ENCODE measurements at regions not wholly inside any gene's neighbourhood (a gene's known extent, or its start where the extent isn't known, plus 50 kb on each side); places are given as distances from the start of the nearest gene placed in this dataset.
A peak's percentile ranks its signal among the peaks of the same experiment; 100 is the strongest.

DNA sequence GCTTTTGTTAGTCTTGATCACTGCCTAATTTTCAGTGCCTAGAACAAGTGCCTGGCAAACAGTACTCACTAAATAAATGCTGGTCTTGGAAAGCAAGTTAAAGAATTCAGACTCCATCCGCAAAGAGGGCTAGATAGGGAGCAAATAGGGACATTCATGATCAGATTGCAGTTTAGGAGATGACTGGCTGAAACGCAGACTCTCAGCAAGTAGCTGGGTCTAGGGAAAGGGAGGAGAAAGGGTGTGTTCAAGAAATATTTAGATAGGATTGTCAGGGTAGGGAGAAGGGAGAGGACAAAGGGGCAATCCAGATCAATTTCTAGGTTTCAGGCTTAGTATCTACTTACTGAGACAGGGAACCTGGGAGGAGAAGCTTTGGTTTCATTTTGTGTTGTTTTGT, 108.4 kb downstream of the ESM1 start:
- CTCF ChIA-PET, result interaction anchor here (0.7 to 1.2 kb wide), 3 partner anchors 9 to 360 kb away, joined by 3 to 4 read pairs (median 3); no protein-coding TSS in a partner anchor
- H3K4me3 ChIP-seq (ENCODE audit: control insufficient read depth in 1 of 7, extremely low read depth in 1 of 7, insufficient read depth in 4 of 7, low read depth in 2 of 7, low read length in 6 of 7), result no peak overlapping the region
- H3K9me3 ChIP-seq (ENCODE audit: control extremely low read depth in 1 of 5, control insufficient read depth in 4 of 5, insufficient read depth in 2 of 5, low read depth in 1 of 5, low read length in 4 of 5), result no peaks in the 10 kb centered on the region
- H3K27me3 ChIP-seq (replicated peaks in 2 of 5; ENCODE audit: control insufficient read depth in 4 of 5, insufficient read depth in 5 of 5, low read length in 4 of 5), result peaks cover 0 to 9% (median 3%) of the 10 kb centered on the region in 5 experiments
- no peak overlapping the region for H3K27ac ChIP-seq (ENCODE audit: insufficient read depth in 1 of 2, low read depth in 1 of 2, low read length in 2 of 2, poor library complexity in 1 of 2, severe bottlenecking in 2 of 2)
- peaks cover 7 to 15% (median 13%) of the 10 kb centered on the region in 4 experiments for H3K4me1 ChIP-seq (ENCODE audit: control extremely low read depth in 1 of 4, control insufficient read depth in 4 of 4, insufficient read depth in 4 of 4, low read length in 3 of 4)
- no peak for DNase-seq
- H3K36me3 ChIP-seq (ENCODE audit: control insufficient read depth in 4 of 4, insufficient read depth in 4 of 4, low read length in 3 of 4), result no peaks in the 10 kb centered on the region
- WGBS (ENCODE audit: insufficient coverage), result 100% methylated on average over 2 of the region's 2 CpGs
- POLR2A ChIA-PET, result no interaction called here

DNA sequence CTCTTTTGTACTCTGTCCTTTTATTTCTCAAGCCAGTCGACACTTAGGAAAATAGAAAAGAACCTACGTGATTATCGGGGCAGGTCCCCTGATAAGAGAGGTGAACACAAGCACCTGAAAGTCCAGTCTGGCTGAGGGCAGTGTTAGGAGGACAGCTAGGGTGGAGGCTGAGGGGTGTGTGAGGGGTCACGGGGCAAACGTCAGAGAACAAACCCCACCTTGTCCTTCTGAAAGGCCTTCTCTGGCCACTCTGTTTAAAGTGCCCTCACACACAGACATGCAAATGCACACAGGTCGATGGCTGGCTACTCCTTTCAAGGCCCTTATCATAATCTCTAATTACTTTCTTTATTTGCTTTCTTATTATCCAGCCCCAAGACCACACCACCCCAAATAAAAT, 108.8 kb downstream of the ESM1 start:
- Histone ChIP-seq H3K4me1 (ENCODE audit: control extremely low read depth in 1 of 4, control insufficient read depth in 4 of 4, insufficient read depth in 4 of 4, low read length in 3 of 4) (peaks cover 7 to 15% (median 13%) of the 10 kb centered on the region in 4 experiments), H3K36me3 (ENCODE audit: control insufficient read depth in 4 of 4, insufficient read depth in 4 of 4, low read length in 3 of 4) (no peaks in the 10 kb centered on the region), H3K27me3 (replicated peaks in 2 of 5; ENCODE audit: control insufficient read depth in 4 of 5, insufficient read depth in 5 of 5, low read length in 4 of 5) (peaks cover 0 to 5% (median 0%) of the 10 kb centered on the region in 5 experiments), H3K9me3 (ENCODE audit: control extremely low read depth in 1 of 5, control insufficient read depth in 4 of 5, insufficient read depth in 2 of 5, low read depth in 1 of 5, low read length in 4 of 5) (no peaks in the 10 kb centered on the region), H3K4me3 (ENCODE audit: control insufficient read depth in 1 of 7, extremely low read depth in 1 of 7, insufficient read depth in 4 of 7, low read depth in 2 of 7, low read length in 6 of 7) (no peak overlapping the region), H3K27ac (ENCODE audit: insufficient read depth in 1 of 2, low read depth in 1 of 2, low read length in 2 of 2, poor library complexity in 1 of 2, severe bottlenecking in 2 of 2) (no peak overlapping the region)
- 100% methylated on average over 5 of the region's 6 CpGs for WGBS (ENCODE audit: insufficient coverage)
- ChIA-PET CTCF (interaction anchor here (1.0 to 1.2 kb wide), 2 partner anchors 9 to 360 kb away, joined by 3 to 4 read pairs; no protein-coding TSS in a partner anchor), POLR2A (no interaction called here)
- no peak for DNase-seq

DNA sequence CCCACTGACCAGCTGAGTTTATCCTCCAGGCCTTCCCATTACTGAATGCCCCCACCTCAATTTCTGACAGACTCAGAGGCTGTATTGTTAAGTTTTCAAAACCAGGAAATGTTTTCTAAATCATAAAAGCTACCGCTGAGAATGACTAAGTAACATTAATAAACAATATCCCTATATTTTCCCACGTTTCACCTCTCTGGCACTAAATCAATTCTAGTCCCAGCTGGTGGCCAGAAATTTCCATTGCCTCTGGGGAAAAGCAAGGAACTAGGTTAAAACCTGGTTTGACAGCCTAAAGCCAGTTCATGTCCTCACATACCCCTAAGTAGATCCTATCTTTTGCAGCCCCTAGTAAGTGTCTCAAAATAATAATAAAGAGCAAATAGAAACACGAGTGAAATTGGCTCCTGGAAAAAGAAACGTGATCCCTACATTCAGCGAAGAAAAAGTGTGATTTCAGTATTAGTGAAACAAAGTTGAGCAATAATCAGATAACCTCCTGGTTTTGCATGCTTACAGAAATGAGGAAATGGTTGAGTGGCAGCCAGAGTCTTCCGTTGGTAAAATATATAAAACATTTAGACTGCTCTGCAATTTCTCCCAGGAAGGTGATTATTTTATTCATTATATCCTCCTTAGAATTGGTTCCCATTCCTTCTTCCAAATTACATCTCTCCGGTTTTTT, 110.9 kb downstream of the ESM1 start:
- CTCF ChIA-PET, result interaction anchor here (1.5 kb wide), 1 partner anchor 10 kb away, joined by 7 read pairs; no protein-coding TSS in a partner anchor
- no peaks in the 10 kb centered on the region for H3K36me3 ChIP-seq (ENCODE audit: control insufficient read depth in 4 of 4, insufficient read depth in 4 of 4, low read length in 3 of 4)

DNA sequence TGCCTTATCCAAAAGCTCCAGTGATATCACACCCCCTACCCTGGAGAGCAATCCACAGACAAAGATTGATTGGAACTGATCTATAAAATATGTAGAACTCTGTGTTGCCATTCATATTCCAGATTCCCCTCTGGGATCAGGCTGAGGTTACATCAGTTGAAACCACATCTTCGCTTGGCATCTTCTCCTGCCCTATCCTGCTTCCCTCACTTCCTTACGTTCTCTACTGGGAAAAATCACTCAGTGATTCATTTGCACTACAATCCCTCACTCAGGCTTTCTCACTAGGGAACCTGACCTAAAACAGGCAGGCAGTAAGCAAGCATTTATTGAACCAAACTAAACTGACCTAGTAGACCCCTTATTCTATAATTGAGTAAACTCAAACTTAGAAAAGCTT, 111.7 kb downstream of the ESM1 start:
- Histone ChIP-seq H3K9me3 (ENCODE audit: control extremely low read depth in 1 of 5, control insufficient read depth in 4 of 5, insufficient read depth in 2 of 5, low read depth in 1 of 5, low read length in 4 of 5) (no peaks in the 10 kb centered on the region), H3K27me3 (replicated peaks in 2 of 5; ENCODE audit: control insufficient read depth in 4 of 5, insufficient read depth in 5 of 5, low read length in 4 of 5) (no peaks in the 10 kb centered on the region), H3K4me3 (ENCODE audit: control insufficient read depth in 1 of 7, extremely low read depth in 1 of 7, insufficient read depth in 4 of 7, low read depth in 2 of 7, low read length in 6 of 7) (no peak overlapping the region), H3K27ac (ENCODE audit: insufficient read depth in 1 of 2, low read depth in 1 of 2, low read length in 2 of 2, poor library complexity in 1 of 2, severe bottlenecking in 2 of 2) (no peak overlapping the region), H3K4me1 (ENCODE audit: control extremely low read depth in 1 of 4, control insufficient read depth in 4 of 4, insufficient read depth in 4 of 4, low read length in 3 of 4) (peaks cover 7 to 15% (median 13%) of the 10 kb centered on the region in 4 experiments), H3K36me3 (ENCODE audit: control insufficient read depth in 4 of 4, insufficient read depth in 4 of 4, low read length in 3 of 4) (no peaks in the 10 kb centered on the region)
- 100% methylated on average over 2 of the region's 2 CpGs for WGBS (ENCODE audit: insufficient coverage)
- POLR2A ChIA-PET, result no interaction called here
- DNase-seq, result no peak
- CTCF ChIA-PET, result interaction anchor here (1.4 to 2.1 kb wide), 4 partner anchors 10 to 29 kb away, joined by 4 to 7 read pairs (median 6); no protein-coding TSS in a partner anchor

More for the DNA sequence above, 110.9 kb downstream of the ESM1 start:
- Histone ChIP-seq H3K4me1 (ENCODE audit: control extremely low read depth in 1 of 4, control insufficient read depth in 4 of 4, insufficient read depth in 4 of 4, low read length in 3 of 4) (peaks cover 7 to 15% (median 13%) of the 10 kb centered on the region in 4 experiments), H3K27ac (ENCODE audit: insufficient read depth in 1 of 2, low read depth in 1 of 2, low read length in 2 of 2, poor library complexity in 1 of 2, severe bottlenecking in 2 of 2) (no peak overlapping the region), H3K4me3 (ENCODE audit: control insufficient read depth in 1 of 7, extremely low read depth in 1 of 7, insufficient read depth in 4 of 7, low read depth in 2 of 7, low read length in 6 of 7) (peak overlapping the region in 1 of 7 experiments; percentile 25), H3K9me3 (ENCODE audit: control extremely low read depth in 1 of 5, control insufficient read depth in 4 of 5, insufficient read depth in 2 of 5, low read depth in 1 of 5, low read length in 4 of 5) (no peaks in the 10 kb centered on the region), H3K27me3 (replicated peaks in 2 of 5; ENCODE audit: control insufficient read depth in 4 of 5, insufficient read depth in 5 of 5, low read length in 4 of 5) (no peaks in the 10 kb centered on the region)
- DNase-seq, result peak; percentile 48 to 83 (median 70)
- 0% methylated on average over 4 of the region's 7 CpGs for WGBS (ENCODE audit: insufficient coverage)
- POLR2A ChIA-PET, result no interaction called here

DNA sequence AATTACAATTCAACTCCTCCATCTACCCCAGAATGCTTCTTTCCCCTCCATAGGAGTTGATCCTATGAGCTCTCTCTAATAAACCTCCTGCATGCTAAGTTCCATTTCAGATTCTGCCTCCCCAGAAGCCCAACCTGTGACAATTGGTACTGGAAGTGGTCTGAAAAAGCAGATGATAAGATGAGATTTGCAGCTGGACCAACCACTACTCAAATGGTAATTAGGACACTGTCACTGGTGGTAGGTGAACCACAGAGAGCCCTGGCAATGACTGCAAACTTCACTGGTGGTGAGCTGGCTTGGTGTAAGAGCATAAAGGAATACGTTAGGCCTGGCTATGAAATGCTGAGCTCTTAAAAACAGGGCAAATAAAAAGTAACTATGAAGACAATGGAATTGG, 112.6 kb downstream of the ESM1 start:
- H3K27ac ChIP-seq (ENCODE audit: insufficient read depth in 1 of 2, low read depth in 1 of 2, low read length in 2 of 2, poor library complexity in 1 of 2, severe bottlenecking in 2 of 2), result no peak overlapping the region
- H3K4me1 ChIP-seq (ENCODE audit: control extremely low read depth in 1 of 4, control insufficient read depth in 4 of 4, insufficient read depth in 4 of 4, low read length in 3 of 4), result peaks cover 7 to 15% (median 13%) of the 10 kb centered on the region in 4 experiments
- no peaks in the 10 kb centered on the region for H3K9me3 ChIP-seq (ENCODE audit: control extremely low read depth in 1 of 5, control insufficient read depth in 4 of 5, insufficient read depth in 2 of 5, low read depth in 1 of 5, low read length in 4 of 5)
- POLR2A ChIA-PET, result no interaction called here
- no peak overlapping the region for H3K4me3 ChIP-seq (ENCODE audit: control insufficient read depth in 1 of 7, extremely low read depth in 1 of 7, insufficient read depth in 4 of 7, low read depth in 2 of 7, low read length in 6 of 7)
- peak in 2 of 3 donors; percentile 15 to 31 for DNase-seq
- H3K27me3 ChIP-seq (replicated peaks in 2 of 5; ENCODE audit: control insufficient read depth in 4 of 5, insufficient read depth in 5 of 5, low read length in 4 of 5), result no peaks in the 10 kb centered on the region
- H3K36me3 ChIP-seq (ENCODE audit: control insufficient read depth in 4 of 4, insufficient read depth in 4 of 4, low read length in 3 of 4), result no peaks in the 10 kb centered on the region
- CTCF ChIA-PET, result interaction anchor here (0.8 to 2.5 kb wide), 8 partner anchors 9 to 629 kb away, joined by 3 to 13 read pairs (median 4); partner anchors contain the start of gene SNX18
- WGBS (ENCODE audit: insufficient coverage), result 94% methylated on average over 1 of the region's 1 CpG

DNA sequence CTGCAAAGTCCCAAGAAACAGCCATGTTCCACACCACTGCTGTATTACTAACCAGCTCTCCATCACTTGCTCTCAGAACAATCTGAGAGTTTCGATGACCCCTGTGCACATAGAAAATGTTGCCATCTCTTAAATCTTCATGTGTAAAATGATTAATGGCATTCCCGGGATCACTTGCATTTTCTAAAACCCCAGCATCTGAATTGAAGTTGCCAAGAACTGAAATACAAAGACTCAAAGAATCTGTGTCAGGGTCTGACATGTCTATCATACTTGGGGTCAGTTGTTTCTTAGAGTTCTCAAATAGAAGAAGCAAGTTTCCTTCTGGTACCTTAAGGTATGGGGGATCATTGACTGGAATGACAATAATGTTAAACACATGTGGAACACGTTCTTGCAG, 115.1 kb downstream of the ESM1 start:
- H3K36me3 ChIP-seq (ENCODE audit: control insufficient read depth in 4 of 4, insufficient read depth in 4 of 4, low read length in 3 of 4), result no peaks in the 10 kb centered on the region
- DNase-seq, result no peak
- no peak overlapping the region for H3K4me3 ChIP-seq (ENCODE audit: control insufficient read depth in 1 of 7, extremely low read depth in 1 of 7, insufficient read depth in 4 of 7, low read depth in 2 of 7, low read length in 6 of 7)
- CTCF ChIA-PET, result interaction anchor here (1.1 kb wide), 1 partner anchor 381 kb away, joined by 3 read pairs; no protein-coding TSS in a partner anchor
- H3K27me3 ChIP-seq (replicated peaks in 2 of 5; ENCODE audit: control insufficient read depth in 4 of 5, insufficient read depth in 5 of 5, low read length in 4 of 5), result no peaks in the 10 kb centered on the region
- 95% methylated on average over 3 of the region's 3 CpGs for WGBS (ENCODE audit: insufficient coverage)
- no peaks in the 10 kb centered on the region for H3K9me3 ChIP-seq (ENCODE audit: control extremely low read depth in 1 of 5, control insufficient read depth in 4 of 5, insufficient read depth in 2 of 5, low read depth in 1 of 5, low read length in 4 of 5)
- no peak overlapping the region for H3K27ac ChIP-seq (ENCODE audit: insufficient read depth in 1 of 2, low read depth in 1 of 2, low read length in 2 of 2, poor library complexity in 1 of 2, severe bottlenecking in 2 of 2)
- POLR2A ChIA-PET, result no interaction called here
- H3K4me1 ChIP-seq (ENCODE audit: control extremely low read depth in 1 of 4, control insufficient read depth in 4 of 4, insufficient read depth in 4 of 4, low read length in 3 of 4), result peaks cover 7 to 15% (median 12%) of the 10 kb centered on the region in 4 experiments

DNA sequence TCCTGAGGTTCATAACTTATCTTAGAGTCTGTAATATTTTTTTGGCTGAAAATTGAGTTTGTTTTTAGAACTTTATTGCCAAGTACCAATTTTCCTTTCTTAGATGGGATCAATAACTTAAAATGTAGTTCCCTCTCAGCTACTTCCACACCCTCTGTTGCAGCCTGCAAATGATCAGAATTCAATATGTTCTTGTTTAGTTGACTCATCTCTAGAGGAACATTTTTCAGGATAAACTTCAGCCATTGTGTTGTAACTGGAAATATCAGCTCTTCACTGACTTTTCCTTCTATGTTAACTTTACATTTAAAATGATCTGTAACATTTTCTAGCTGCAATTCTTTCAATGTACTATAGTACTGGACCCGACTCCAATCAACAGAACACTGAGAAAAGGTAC, 115.7 kb downstream of the ESM1 start:
- Histone ChIP-seq H3K4me1 (ENCODE audit: control extremely low read depth in 1 of 4, control insufficient read depth in 4 of 4, insufficient read depth in 4 of 4, low read length in 3 of 4) (peaks cover 5 to 9% (median 7%) of the 10 kb centered on the region in 4 experiments), H3K9me3 (ENCODE audit: control extremely low read depth in 1 of 5, control insufficient read depth in 4 of 5, insufficient read depth in 2 of 5, low read depth in 1 of 5, low read length in 4 of 5) (no peaks in the 10 kb centered on the region), H3K36me3 (ENCODE audit: control insufficient read depth in 4 of 4, insufficient read depth in 4 of 4, low read length in 3 of 4) (no peaks in the 10 kb centered on the region), H3K27me3 (replicated peaks in 2 of 5; ENCODE audit: control insufficient read depth in 4 of 5, insufficient read depth in 5 of 5, low read length in 4 of 5) (no peaks in the 10 kb centered on the region), H3K27ac (ENCODE audit: insufficient read depth in 1 of 2, low read depth in 1 of 2, low read length in 2 of 2, poor library complexity in 1 of 2, severe bottlenecking in 2 of 2) (no peak overlapping the region), H3K4me3 (ENCODE audit: control insufficient read depth in 1 of 7, extremely low read depth in 1 of 7, insufficient read depth in 4 of 7, low read depth in 2 of 7, low read length in 6 of 7) (no peak overlapping the region)
- ChIA-PET CTCF (interaction anchor here (0.7 to 1.1 kb wide), 2 partner anchors 15 to 380 kb away, joined by 3 read pairs; no protein-coding TSS in a partner anchor), POLR2A (no interaction called here)
- no peak for DNase-seq
- no CpG with 5 or more reads among the region's 1 CpG for WGBS (ENCODE audit: insufficient coverage)
